HFFc6 (cell line): ENCODE measurements at regions not wholly inside any gene's neighbourhood (a gene's known extent, or its start where the extent isn't known, plus 50 kb on each side); places are given as distances from the start of the nearest gene placed in this dataset.

Experiments used
- DNase-seq: peaks from one replicate; pipeline ENCODE4 v3.0.0-alpha.2; 2018
- H3K27ac Mint-ChIP-seq: 2 replicates; pipeline ENCODE4 v1.8.0; 2020; ENCODE audit warnings: mild to moderate bottlenecking, mixed read lengths
- H3K27me3 Mint-ChIP-seq: 2 replicates; pipeline ENCODE4 v1.8.0; 2021; ENCODE audit warnings: mild to moderate bottlenecking, moderate library complexity, mixed read lengths; ENCODE audit not compliant: insufficient read depth
- H3K36me3 Mint-ChIP-seq: 2 replicates; pipeline ENCODE4 v1.8.0; 2021; ENCODE audit warnings: low read depth, mixed read lengths
- H3K4me1 Mint-ChIP-seq: 2 replicates; pipeline ENCODE4 v1.8.0; 2020; ENCODE audit warnings: low read depth, mixed read lengths
- H3K4me3 Mint-ChIP-seq: 2 replicates; pipeline ENCODE4 v1.8.0; 2020; ENCODE audit warnings: mild to moderate bottlenecking, moderate library complexity, mixed read lengths
- H3K9me3 Mint-ChIP-seq: 2 replicates; pipeline ENCODE4 v1.8.0; 2020; ENCODE audit warnings: mild to moderate bottlenecking, mixed read lengths
- CTCF ChIP-seq: fragments of 200-600 bp; sonication (generic); IDR thresholded peaks from 2 replicates; pipeline ENCODE4 v1.5.0; 2021; ENCODE audit warnings: antibody characterized with exemption, mild to moderate bottlenecking

- no peak for TF ChIP-seq CTCF
- H3K27ac Mint-ChIP-seq, result no peak overlapping the region
- H3K27me3 Mint-ChIP-seq, result no peaks in the 10 kb centered on the region
These were observed 189.7 kb downstream of the TRIML1 start for GRCh38 chr4:188328966-188329365.

GRCh38 chr4:188329521-188329920, 190.3 kb downstream of the TRIML1 start:
- TF ChIP-seq CTCF, result no peak

More at GRCh38 chr4:188328966-188329365, 189.7 kb downstream of the TRIML1 start:
- Mint-ChIP-seq H3K4me3 (no peak overlapping the region), H3K9me3 (peaks cover 16% of the 10 kb centered on the region), H3K4me1 (no peaks in the 10 kb centered on the region), H3K36me3 (0 out of 2 replicates have a peak, but pooled peaks cover 3% of the 10 kb centered on the region)
- no peak for DNase-seq

GRCh38 chr4:188332265-188332664, 193.0 kb downstream of the TRIML1 start:
- Mint-ChIP-seq H3K27me3 (no peaks in the 10 kb centered on the region; the same call in 1 of the 2 replicates), H3K4me3 (no peak overlapping the region), H3K4me1 (no peaks in the 10 kb centered on the region), H3K27ac (no peak overlapping the region), H3K36me3 (0 out of 2 replicates have a peak, but pooled peaks cover 3% of the 10 kb centered on the region), H3K9me3 (peaks cover 20% of the 10 kb centered on the region)
- no peak for TF ChIP-seq CTCF
- no peak for DNase-seq

More at GRCh38 chr4:188329521-188329920, 190.3 kb downstream of the TRIML1 start:
- H3K4me3 Mint-ChIP-seq, result no peak overlapping the region
- DNase-seq, result no peak
- H3K9me3 Mint-ChIP-seq, result peaks cover 16% of the 10 kb centered on the region
- H3K4me1 Mint-ChIP-seq, result no peaks in the 10 kb centered on the region
- H3K36me3 Mint-ChIP-seq, result 0 out of 2 replicates have a peak, but pooled peaks cover 3% of the 10 kb centered on the region
- H3K27me3 Mint-ChIP-seq, result no peaks in the 10 kb centered on the region
- H3K27ac Mint-ChIP-seq, result no peak overlapping the region

GRCh38 chr4:188336891-188337290, 197.7 kb downstream of the TRIML1 start:
- H3K27me3 Mint-ChIP-seq, result no peaks in the 10 kb centered on the region; the same call in 1 of the 2 replicates
- no peak overlapping the region for H3K27ac Mint-ChIP-seq
- no peak for TF ChIP-seq CTCF
- DNase-seq, result no peak
- H3K4me1 Mint-ChIP-seq, result no peaks in the 10 kb centered on the region
- H3K36me3 Mint-ChIP-seq, result no peaks in the 10 kb centered on the region
- no peak overlapping the region for H3K4me3 Mint-ChIP-seq
- peaks cover 13% of the 10 kb centered on the region for H3K9me3 Mint-ChIP-seq

- DNase-seq, result no peak
- Mint-ChIP-seq H3K4me3 (no peak overlapping the region), H3K27me3 (no peaks in the 10 kb centered on the region; the same call in 1 of the 2 replicates), H3K9me3 (peaks cover 12% of the 10 kb centered on the region; the same call in 1 of the 2 replicates), H3K4me1 (no peaks in the 10 kb centered on the region), H3K27ac (no peak overlapping the region), H3K36me3 (no peaks in the 10 kb centered on the region)
- TF ChIP-seq CTCF, result no peak
These were observed 202.2 kb downstream of the TRIML1 start for GRCh38 chr4:188341428-188341827.
